ENCODE measurements at regions not wholly inside any gene's neighbourhood (a gene's known extent, or its start where the extent isn't known, plus 50 kb on each side); places are given as distances from the start of the nearest gene placed in this dataset.

DNA sequence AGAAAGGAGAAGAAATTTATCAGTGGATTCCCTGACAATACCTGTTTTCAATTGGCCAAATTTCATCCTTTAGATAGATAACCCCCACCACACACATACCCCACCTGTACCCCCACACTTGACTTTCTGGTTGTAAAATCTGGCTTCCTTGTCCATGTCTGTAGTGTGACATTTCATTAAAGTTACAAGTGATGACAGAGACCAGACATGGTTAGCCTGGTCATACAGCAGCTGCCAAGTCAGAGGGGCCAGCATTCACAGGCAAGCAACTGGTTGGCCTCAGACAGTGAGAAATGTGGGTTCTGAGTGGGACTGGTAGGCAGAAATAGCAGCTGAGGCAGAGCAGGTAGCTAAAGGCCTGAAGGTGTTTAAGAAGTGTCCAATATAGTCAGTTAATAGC, 238.6 kb upstream of the SOX14 start:
- Mint-ChIP-seq H3K4me3 (no peak overlapping the region), H3K27me3 (no peaks in the 10 kb centered on the region), H3K36me3 (no peaks in the 10 kb centered on the region), H3K4me1 (no peaks in the 10 kb centered on the region), H3K9me3 (peaks cover 0 to 13% (median 0%) of the 10 kb centered on the region in 8 donors), H3K27ac (no peak overlapping the region)
- POLR2A ChIA-PET (ENCODE audit: partially characterized antibody) = interaction anchor here (0.7 kb wide), 1 partner anchor 12 kb away, joined by 3 read pairs; no protein-coding TSS in a partner anchor
- H3K27me3 ChIP-seq (ENCODE audit: insufficient read depth, low read length) = no peaks in the 10 kb centered on the region
- H3K36me3 ChIP-seq (ENCODE audit: insufficient read depth, low read length) = no peaks in the 10 kb centered on the region
- no peaks in the 10 kb centered on the region for H3K4me1 ChIP-seq (ENCODE audit: insufficient read depth, low read length)
- no peak for DNase-seq
- H3K9me3 ChIP-seq (ENCODE audit: control insufficient read depth in 1 of 2, low read length in 2 of 2) = no peaks in the 10 kb centered on the region
- no peak overlapping the region for H3K27ac ChIP-seq (ENCODE audit: low read depth, low read length)
- CTCF ChIA-PET (ENCODE audit: partially characterized antibody) = no interaction called here
- intact Hi-C loops (cut with micrococcal nuclease) = no loop called here
- H3K4me3 ChIP-seq (ENCODE audit: low read length in 2 of 2) = no peak overlapping the region

DNA sequence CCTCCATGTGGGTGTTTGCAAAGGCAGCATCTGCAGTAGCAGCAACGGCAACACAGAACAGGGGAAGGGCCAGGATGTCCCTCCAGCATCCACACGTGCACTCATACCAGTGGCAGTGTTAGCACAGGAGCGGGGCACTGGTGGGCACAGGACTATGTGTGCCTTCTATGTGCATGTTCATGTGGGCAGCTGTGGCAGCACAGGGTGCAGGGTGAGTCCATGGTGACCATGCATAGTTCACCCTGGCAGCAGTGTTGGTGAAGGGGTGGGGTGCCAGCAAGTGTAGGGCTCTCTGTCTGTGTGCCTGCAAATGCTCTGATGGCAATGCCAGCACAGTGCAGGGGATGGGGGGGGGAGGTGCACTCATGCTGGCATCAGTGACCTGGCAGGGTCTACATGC, 222.1 kb upstream of the SOX14 start:
- H3K9me3 ChIP-seq (ENCODE audit: control insufficient read depth in 1 of 2, low read length in 2 of 2) = no peaks in the 10 kb centered on the region

DNA sequence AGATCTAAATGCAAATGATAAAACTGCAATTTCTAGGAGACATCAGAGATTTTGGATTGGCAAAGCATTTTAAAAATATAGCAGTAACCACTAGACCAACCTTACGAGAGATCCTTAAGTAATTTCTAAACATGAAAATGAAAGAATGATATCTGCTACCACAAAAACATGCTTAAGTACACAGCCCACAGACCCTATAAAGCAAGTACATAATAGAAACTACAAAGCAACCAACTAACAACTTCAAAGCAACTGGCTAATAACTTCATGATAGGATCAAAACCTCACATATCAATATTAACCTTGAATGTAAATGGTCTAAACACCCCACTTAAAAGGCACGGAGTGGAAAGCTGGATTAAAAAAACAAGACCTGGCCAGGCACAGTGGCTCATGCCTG, 209.9 kb upstream of the SOX14 start:
- DNase-seq = no peak
- Histone ChIP-seq H3K27me3 (ENCODE audit: insufficient read depth, low read length) (no peaks in the 10 kb centered on the region), H3K36me3 (ENCODE audit: insufficient read depth, low read length) (no peaks in the 10 kb centered on the region), H3K27ac (ENCODE audit: low read depth, low read length) (no peak overlapping the region), H3K4me3 (ENCODE audit: low read length in 2 of 2) (no peak overlapping the region), H3K9me3 (ENCODE audit: control insufficient read depth in 1 of 2, low read length in 2 of 2) (no peaks in the 10 kb centered on the region), H3K4me1 (ENCODE audit: insufficient read depth, low read length) (no peaks in the 10 kb centered on the region)
- no peaks in the 10 kb centered on the region for H3K27me3 Mint-ChIP-seq
- H3K4me3 Mint-ChIP-seq = no peak overlapping the region
- CTCF ChIA-PET (ENCODE audit: partially characterized antibody) = no interaction called here
- intact Hi-C loops (cut with micrococcal nuclease) = no loop called here
- H3K4me1 Mint-ChIP-seq = no peaks in the 10 kb centered on the region
- peaks cover 0 to 10% (median 8%) of the 10 kb centered on the region in 8 donors for H3K9me3 Mint-ChIP-seq
- H3K36me3 Mint-ChIP-seq = no peaks in the 10 kb centered on the region
- POLR2A ChIA-PET (ENCODE audit: partially characterized antibody) = no interaction called here
- no peak overlapping the region for H3K27ac Mint-ChIP-seq

More for the DNA sequence above, 222.1 kb upstream of the SOX14 start:
- H3K27ac ChIP-seq (ENCODE audit: low read depth, low read length) = no peak overlapping the region
- Mint-ChIP-seq H3K27me3 (peaks cover 0 to 1% of the 10 kb centered on the region in 2 donors), H3K4me1 (no peaks in the 10 kb centered on the region), H3K27ac (no peak overlapping the region), H3K36me3 (no peaks in the 10 kb centered on the region), H3K4me3 (no peak overlapping the region), H3K9me3 (peaks cover 0 to 24% (median 10%) of the 10 kb centered on the region in 8 donors)
- no peaks in the 10 kb centered on the region for H3K27me3 ChIP-seq (ENCODE audit: insufficient read depth, low read length)
- intact Hi-C loops (cut with micrococcal nuclease) = no loop called here
- CTCF ChIA-PET (ENCODE audit: partially characterized antibody) = no interaction called here
- no peak overlapping the region for H3K4me3 ChIP-seq (ENCODE audit: low read length in 2 of 2)
- POLR2A ChIA-PET (ENCODE audit: partially characterized antibody) = no interaction called here
- DNase-seq = no peak
- H3K4me1 ChIP-seq (ENCODE audit: insufficient read depth, low read length) = no peaks in the 10 kb centered on the region
- H3K36me3 ChIP-seq (ENCODE audit: insufficient read depth, low read length) = no peaks in the 10 kb centered on the region

DNA sequence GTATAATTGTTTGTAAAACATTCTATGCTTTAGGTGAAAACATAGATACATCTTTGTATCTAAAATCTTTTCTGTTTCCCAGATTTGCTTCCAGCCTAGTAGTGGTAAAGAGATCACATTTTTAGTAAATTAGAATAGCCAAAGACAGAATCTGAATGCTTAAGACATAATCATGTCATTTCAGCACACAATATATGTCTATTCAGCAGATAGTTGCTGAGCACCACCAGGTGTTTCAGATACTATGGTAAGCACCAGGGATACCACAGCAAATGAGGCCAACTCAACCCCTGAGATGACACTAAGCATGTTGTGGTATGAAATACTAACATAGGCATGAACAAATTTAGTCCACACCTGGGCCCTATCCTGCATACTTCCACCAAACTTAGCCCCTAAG, 195.2 kb upstream of the SOX14 start:
- intact Hi-C loops (cut with micrococcal nuclease) = no loop called here
- peaks cover 0 to 20% (median 5%) of the 10 kb centered on the region in 8 donors for H3K9me3 Mint-ChIP-seq
- H3K4me3 Mint-ChIP-seq = no peak overlapping the region
- no peaks in the 10 kb centered on the region for H3K36me3 Mint-ChIP-seq
- H3K4me1 Mint-ChIP-seq = no peaks in the 10 kb centered on the region
- no peak overlapping the region for H3K27ac Mint-ChIP-seq
- Histone ChIP-seq H3K9me3 (ENCODE audit: control insufficient read depth in 1 of 2, low read length in 2 of 2) (no peaks in the 10 kb centered on the region), H3K4me3 (ENCODE audit: low read length in 2 of 2) (no peak overlapping the region), H3K4me1 (ENCODE audit: insufficient read depth, low read length) (no peaks in the 10 kb centered on the region), H3K36me3 (ENCODE audit: insufficient read depth, low read length) (no peaks in the 10 kb centered on the region), H3K27me3 (ENCODE audit: insufficient read depth, low read length) (no peaks in the 10 kb centered on the region), H3K27ac (ENCODE audit: low read depth, low read length) (no peak overlapping the region)
- no peaks in the 10 kb centered on the region for H3K27me3 Mint-ChIP-seq
- ChIA-PET CTCF (ENCODE audit: partially characterized antibody) (no interaction called here), POLR2A (ENCODE audit: partially characterized antibody) (no interaction called here)
- no peak for DNase-seq

DNA sequence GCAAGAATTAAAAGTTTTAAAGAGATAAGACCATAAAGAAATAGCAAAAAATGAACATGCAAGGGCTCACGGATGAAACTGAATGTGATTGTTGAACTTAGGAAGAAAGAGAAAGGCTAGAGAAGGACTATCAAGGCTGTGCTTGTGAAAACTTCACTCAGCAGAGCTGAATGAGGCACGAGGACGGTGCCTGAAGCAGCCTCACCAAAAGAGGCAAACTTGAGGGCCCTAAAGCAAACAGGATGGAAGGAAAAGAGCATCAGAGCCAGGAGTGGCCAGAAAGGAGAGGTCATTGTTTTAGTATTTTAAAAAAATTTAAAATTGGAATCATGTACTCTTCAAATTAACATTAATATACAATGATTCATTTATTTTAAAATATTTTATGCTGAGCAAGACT, 191.2 kb upstream of the SOX14 start:
- Mint-ChIP-seq H3K27me3 (no peaks in the 10 kb centered on the region), H3K27ac (no peak overlapping the region), H3K4me1 (no peaks in the 10 kb centered on the region), H3K4me3 (no peak overlapping the region), H3K36me3 (no peaks in the 10 kb centered on the region), H3K9me3 (peaks cover 0 to 13% (median 2%) of the 10 kb centered on the region in 8 donors)
- ChIA-PET CTCF (ENCODE audit: partially characterized antibody) (no interaction called here), POLR2A (ENCODE audit: partially characterized antibody) (no interaction called here)
- no peak for DNase-seq
- Histone ChIP-seq H3K27ac (ENCODE audit: low read depth, low read length) (no peak overlapping the region), H3K4me1 (ENCODE audit: insufficient read depth, low read length) (no peaks in the 10 kb centered on the region), H3K9me3 (ENCODE audit: control insufficient read depth in 1 of 2, low read length in 2 of 2) (no peaks in the 10 kb centered on the region), H3K36me3 (ENCODE audit: insufficient read depth, low read length) (no peaks in the 10 kb centered on the region), H3K4me3 (ENCODE audit: low read length in 2 of 2) (no peak overlapping the region), H3K27me3 (ENCODE audit: insufficient read depth, low read length) (no peaks in the 10 kb centered on the region)
- intact Hi-C loops (cut with micrococcal nuclease) = no loop called here

DNA sequence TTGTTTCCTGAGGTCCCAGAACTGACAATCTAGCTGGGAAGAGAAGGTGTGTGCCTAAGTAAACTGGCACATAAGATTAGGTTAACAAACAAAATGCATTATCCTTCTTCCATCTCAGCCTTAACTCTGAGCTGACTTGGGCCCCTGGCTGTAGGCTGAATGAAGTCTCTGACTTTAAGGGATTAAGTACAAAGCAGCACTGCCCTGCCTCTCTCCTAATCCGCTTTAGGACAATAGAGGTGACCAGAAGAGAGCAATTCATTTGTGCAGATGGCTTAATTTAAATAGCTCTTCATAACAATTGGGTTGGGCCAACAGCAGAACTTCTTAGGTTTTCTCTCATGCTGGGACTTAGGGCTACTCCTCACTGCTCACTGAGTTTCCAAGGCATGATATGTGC, 181.6 kb upstream of the SOX14 start:
- H3K4me3 Mint-ChIP-seq = no peak overlapping the region
- no peak overlapping the region for H3K27ac ChIP-seq (ENCODE audit: low read depth, low read length)
- no peaks in the 10 kb centered on the region for H3K27me3 Mint-ChIP-seq
- H3K4me3 ChIP-seq (ENCODE audit: low read length in 2 of 2) = no peak overlapping the region
- ChIA-PET CTCF (ENCODE audit: partially characterized antibody) (no interaction called here), POLR2A (ENCODE audit: partially characterized antibody) (no interaction called here)
- H3K36me3 ChIP-seq (ENCODE audit: insufficient read depth, low read length) = no peaks in the 10 kb centered on the region
- no peaks in the 10 kb centered on the region for H3K36me3 Mint-ChIP-seq
- H3K9me3 Mint-ChIP-seq = peaks cover 2 to 13% (median 9%) of the 10 kb centered on the region in 8 donors
- intact Hi-C loops (cut with micrococcal nuclease) = no loop called here
- H3K4me1 Mint-ChIP-seq = no peaks in the 10 kb centered on the region
- no peaks in the 10 kb centered on the region for H3K27me3 ChIP-seq (ENCODE audit: insufficient read depth, low read length)
- H3K4me1 ChIP-seq (ENCODE audit: insufficient read depth, low read length) = no peaks in the 10 kb centered on the region
- H3K9me3 ChIP-seq (ENCODE audit: control insufficient read depth in 1 of 2, low read length in 2 of 2) = no peaks in the 10 kb centered on the region
- no peak for DNase-seq
- no peak overlapping the region for H3K27ac Mint-ChIP-seq

DNA sequence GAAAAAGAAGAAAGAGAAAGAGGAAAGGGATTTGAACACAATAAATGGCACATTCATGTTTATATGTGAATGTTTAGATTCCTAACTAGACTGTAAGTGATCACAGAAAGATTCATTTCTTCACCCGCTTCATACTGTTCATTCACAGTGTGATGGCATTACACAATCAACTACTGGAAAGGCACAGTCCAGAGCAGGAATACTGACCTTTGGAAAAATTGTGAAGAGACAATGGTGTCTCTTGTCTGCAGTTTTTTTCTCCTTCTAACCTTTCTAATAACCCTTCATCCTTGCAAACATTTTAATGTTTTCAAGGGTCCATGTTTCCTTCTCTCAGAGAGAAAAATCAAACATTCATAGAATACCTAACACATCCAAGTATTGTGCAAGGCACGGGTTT, 180.9 kb upstream of the SOX14 start:
- Mint-ChIP-seq H3K4me1 (no peaks in the 10 kb centered on the region), H3K9me3 (peaks cover 2 to 13% (median 8%) of the 10 kb centered on the region in 8 donors), H3K27ac (no peak overlapping the region), H3K4me3 (no peak overlapping the region), H3K27me3 (no peaks in the 10 kb centered on the region), H3K36me3 (no peaks in the 10 kb centered on the region)
- H3K4me3 ChIP-seq (ENCODE audit: low read length in 2 of 2) = no peak overlapping the region
- H3K27me3 ChIP-seq (ENCODE audit: insufficient read depth, low read length) = no peaks in the 10 kb centered on the region
- H3K27ac ChIP-seq (ENCODE audit: low read depth, low read length) = no peak overlapping the region
- POLR2A ChIA-PET (ENCODE audit: partially characterized antibody) = no interaction called here
- CTCF ChIA-PET (ENCODE audit: partially characterized antibody) = no interaction called here
- H3K9me3 ChIP-seq (ENCODE audit: control insufficient read depth in 1 of 2, low read length in 2 of 2) = no peaks in the 10 kb centered on the region
- intact Hi-C loops (cut with micrococcal nuclease) = no loop called here
- no peaks in the 10 kb centered on the region for H3K4me1 ChIP-seq (ENCODE audit: insufficient read depth, low read length)
- H3K36me3 ChIP-seq (ENCODE audit: insufficient read depth, low read length) = no peaks in the 10 kb centered on the region
- no peak for DNase-seq

DNA sequence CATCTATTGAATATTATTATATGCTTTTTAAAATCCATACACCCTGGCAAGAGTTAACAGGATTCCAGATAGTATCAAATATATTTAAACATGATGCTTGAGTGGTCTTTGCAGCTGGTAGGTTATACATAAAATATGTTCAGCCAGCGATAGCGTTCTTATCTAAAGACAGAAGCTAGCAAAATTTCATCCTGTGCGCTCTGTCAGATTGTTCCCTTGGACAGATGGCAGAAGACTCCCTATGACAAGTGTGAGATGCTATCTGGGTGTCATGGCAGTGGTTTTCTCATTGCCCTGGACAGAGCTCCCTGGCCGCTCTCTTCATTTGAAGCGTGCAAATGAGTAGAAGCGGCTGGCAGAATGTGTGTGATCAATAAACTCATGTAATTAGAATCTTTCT, 175.2 kb upstream of the SOX14 start:
- H3K4me1 ChIP-seq (ENCODE audit: insufficient read depth, low read length) = no peaks in the 10 kb centered on the region
- Mint-ChIP-seq H3K27me3 (no peaks in the 10 kb centered on the region), H3K9me3 (peaks cover 0 to 15% (median 5%) of the 10 kb centered on the region in 8 donors), H3K27ac (no peak overlapping the region), H3K36me3 (no peaks in the 10 kb centered on the region), H3K4me3 (no peak overlapping the region), H3K4me1 (no peaks in the 10 kb centered on the region)
- H3K4me3 ChIP-seq (ENCODE audit: low read length in 2 of 2) = no peak overlapping the region
- no peaks in the 10 kb centered on the region for H3K36me3 ChIP-seq (ENCODE audit: insufficient read depth, low read length)
- no peaks in the 10 kb centered on the region for H3K9me3 ChIP-seq (ENCODE audit: control insufficient read depth in 1 of 2, low read length in 2 of 2)
- intact Hi-C loops (cut with micrococcal nuclease) = no loop called here
- DNase-seq = no peak
- POLR2A ChIA-PET (ENCODE audit: partially characterized antibody) = no interaction called here
- CTCF ChIA-PET (ENCODE audit: partially characterized antibody) = no interaction called here
- H3K27ac ChIP-seq (ENCODE audit: low read depth, low read length) = no peak overlapping the region
- no peaks in the 10 kb centered on the region for H3K27me3 ChIP-seq (ENCODE audit: insufficient read depth, low read length)

Measured in CD4-positive, alpha-beta memory T cell (primary cell).